ENCODE measurements at regions not wholly inside any gene's neighbourhood (a gene's known extent, or its start where the extent isn't known, plus 50 kb on each side); places are given as distances from the start of the nearest gene placed in this dataset.

DNA sequence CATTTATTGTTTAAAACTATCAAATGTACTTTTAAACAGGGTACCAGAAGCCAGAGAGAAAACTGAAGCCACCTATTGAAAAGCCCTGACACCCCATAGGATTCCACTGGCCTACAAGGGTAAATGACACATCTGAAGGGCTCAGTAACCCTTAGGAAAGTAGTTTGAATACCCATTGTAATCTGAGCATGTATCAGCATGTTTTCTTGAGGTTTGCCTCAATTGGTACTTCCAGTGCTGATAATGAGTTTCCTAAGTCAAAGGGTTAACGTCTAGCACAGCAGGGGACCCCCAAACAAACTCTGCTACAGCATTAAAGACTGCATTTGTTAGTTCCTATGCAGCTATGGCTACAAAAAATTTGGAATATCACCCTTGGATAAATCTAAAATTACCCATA, 657.1 kb downstream of the NR2F1-AS1 start:
- intact Hi-C loops (cut with DNase I; ENCODE audit: low total_unique reads), result no loop called here
- no peaks in the 10 kb centered on the region for H3K4me1 ChIP-seq
- in situ Hi-C loops (cut with MboI; ENCODE audit: low sequenced_read_pairs in 4 of 4), result no loop called here
- H3K9me3 ChIP-seq, result no peaks in the 10 kb centered on the region
- H3K27ac ChIP-seq, result no peak overlapping the region
- ATAC-seq (no peak), DNase-seq (no peak)
- TF ChIP-seq POLR2A (IDR thresholded peaks at IDR 0.05), result no peak
- TF ChIP-seq, protein P1, sequence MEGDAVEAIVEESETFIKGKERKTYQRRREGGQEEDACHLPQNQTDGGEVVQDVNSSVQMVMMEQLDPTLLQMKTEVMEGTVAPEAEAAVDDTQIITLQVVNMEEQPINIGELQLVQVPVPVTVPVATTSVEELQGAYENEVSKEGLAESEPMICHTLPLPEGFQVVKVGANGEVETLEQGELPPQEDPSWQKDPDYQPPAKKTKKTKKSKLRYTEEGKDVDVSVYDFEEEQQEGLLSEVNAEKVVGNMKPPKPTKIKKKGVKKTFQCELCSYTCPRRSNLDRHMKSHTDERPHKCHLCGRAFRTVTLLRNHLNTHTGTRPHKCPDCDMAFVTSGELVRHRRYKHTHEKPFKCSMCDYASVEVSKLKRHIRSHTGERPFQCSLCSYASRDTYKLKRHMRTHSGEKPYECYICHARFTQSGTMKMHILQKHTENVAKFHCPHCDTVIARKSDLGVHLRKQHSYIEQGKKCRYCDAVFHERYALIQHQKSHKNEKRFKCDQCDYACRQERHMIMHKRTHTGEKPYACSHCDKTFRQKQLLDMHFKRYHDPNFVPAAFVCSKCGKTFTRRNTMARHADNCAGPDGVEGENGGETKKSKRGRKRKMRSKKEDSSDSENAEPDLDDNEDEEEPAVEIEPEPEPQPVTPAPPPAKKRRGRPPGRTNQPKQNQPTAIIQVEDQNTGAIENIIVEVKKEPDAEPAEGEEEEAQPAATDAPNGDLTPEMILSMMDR (IDR thresholded peaks at IDR 0.05 in 4 of 5, conservative IDR thresholded peaks at IDR 0.05 in 1 of 5), result no peak
- H3K36me3 ChIP-seq, result no peaks in the 10 kb centered on the region
- H3K4me3 ChIP-seq, result no peak overlapping the region
- H3K27me3 ChIP-seq, result no peaks in the 10 kb centered on the region

- no peaks in the 10 kb centered on the region for H3K27me3 ChIP-seq
- no peaks in the 10 kb centered on the region for H3K9me3 ChIP-seq
- ATAC-seq (no peak), DNase-seq (no peak)
- H3K27ac ChIP-seq, result no peak overlapping the region
- intact Hi-C loops (cut with DNase I; ENCODE audit: low total_unique reads), result no loop called here
- in situ Hi-C loops (cut with MboI; ENCODE audit: low sequenced_read_pairs in 4 of 4), result no loop called here
- no peaks in the 10 kb centered on the region for H3K36me3 ChIP-seq
- H3K4me1 ChIP-seq, result no peaks in the 10 kb centered on the region
- no peak for TF ChIP-seq POLR2A (IDR thresholded peaks at IDR 0.05)
- TF ChIP-seq, protein P1 (IDR thresholded peaks at IDR 0.05 in 4 of 5, conservative IDR thresholded peaks at IDR 0.05 in 1 of 5), result no peak
- H3K4me3 ChIP-seq, result no peak overlapping the region
Observed at GRCh38 chr5:92922231-92922967, 658.6 kb downstream of the NR2F1-AS1 start.

- ATAC-seq (no peak), DNase-seq (no peak)
- TF ChIP-seq, protein P1 (IDR thresholded peaks at IDR 0.05 in 4 of 5, conservative IDR thresholded peaks at IDR 0.05 in 1 of 5), result no peak
- no peak for TF ChIP-seq POLR2A (IDR thresholded peaks at IDR 0.05)
- H3K4me1 ChIP-seq, result no peaks in the 10 kb centered on the region
- no peak overlapping the region for H3K4me3 ChIP-seq
- no peak overlapping the region for H3K27ac ChIP-seq
- H3K36me3 ChIP-seq, result no peaks in the 10 kb centered on the region
- in situ Hi-C loops (cut with MboI; ENCODE audit: low sequenced_read_pairs in 4 of 4), result no loop called here
- no peaks in the 10 kb centered on the region for H3K27me3 ChIP-seq
- intact Hi-C loops (cut with DNase I; ENCODE audit: low total_unique reads), result no loop called here
- H3K9me3 ChIP-seq, result no peaks in the 10 kb centered on the region
Observed at GRCh38 chr5:92917044-92917443, 664.0 kb downstream of the NR2F1-AS1 start.

- TF ChIP-seq POLR2A (IDR thresholded peaks at IDR 0.05), result no peak
- TF ChIP-seq, protein P1 (IDR thresholded peaks at IDR 0.05 in 4 of 5, conservative IDR thresholded peaks at IDR 0.05 in 1 of 5), result no peak
- intact Hi-C loops (cut with DNase I; ENCODE audit: low total_unique reads), result no loop called here
- H3K27me3 ChIP-seq, result no peaks in the 10 kb centered on the region
- ATAC-seq (no peak), DNase-seq (no peak)
- no peaks in the 10 kb centered on the region for H3K4me1 ChIP-seq
- in situ Hi-C loops (cut with MboI; ENCODE audit: low sequenced_read_pairs in 4 of 4), result no loop called here
- H3K36me3 ChIP-seq, result no peaks in the 10 kb centered on the region
- H3K4me3 ChIP-seq, result no peak overlapping the region
- no peak overlapping the region for H3K27ac ChIP-seq
- H3K9me3 ChIP-seq, result no peaks in the 10 kb centered on the region
Observed at GRCh38 chr5:92916036-92916435, 665.0 kb downstream of the NR2F1-AS1 start.

DNA sequence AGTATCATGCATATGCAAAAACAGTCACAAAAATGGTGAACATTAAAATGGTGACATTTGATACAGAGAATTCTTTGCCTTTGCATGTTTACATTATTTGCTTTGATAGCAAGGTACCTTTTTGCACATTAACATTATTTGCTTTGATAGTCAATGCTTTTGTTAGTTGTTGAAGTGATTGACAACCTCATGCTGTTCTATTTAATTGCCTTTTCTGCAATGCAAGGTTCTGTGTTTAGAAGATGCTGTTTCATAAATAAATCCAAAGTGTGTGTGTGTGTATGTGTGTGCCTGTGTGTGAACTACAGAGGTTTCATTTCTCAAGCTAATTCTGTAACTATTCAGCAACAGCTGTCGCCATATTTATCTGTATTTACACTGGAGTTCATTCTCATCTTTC, 668.7 kb downstream of the NR2F1-AS1 start:
- in situ Hi-C loops (cut with MboI; ENCODE audit: low sequenced_read_pairs in 4 of 4), result no loop called here
- Histone ChIP-seq H3K9me3 (no peaks in the 10 kb centered on the region), H3K27ac (no peak overlapping the region), H3K4me1 (no peaks in the 10 kb centered on the region), H3K4me3 (no peak overlapping the region), H3K27me3 (no peaks in the 10 kb centered on the region), H3K36me3 (no peaks in the 10 kb centered on the region)
- intact Hi-C loops (cut with DNase I; ENCODE audit: low total_unique reads), result no loop called here
- ATAC-seq (no peak), DNase-seq (no peak)
- TF ChIP-seq, protein P1 (IDR thresholded peaks at IDR 0.05 in 4 of 5, conservative IDR thresholded peaks at IDR 0.05 in 1 of 5), result no peak
- TF ChIP-seq POLR2A (IDR thresholded peaks at IDR 0.05), result no peak
